ENCODE measurements at regions not wholly inside any gene's neighbourhood (a gene's known extent, or its start where the extent isn't known, plus 50 kb on each side); places are given as distances from the start of the nearest gene placed in this dataset.
"Not testable (repeated sequence)": the region's sequence is repeated elsewhere in the genome, so short reads cannot be mapped to it uniquely, and the experiment has no call there.

DNA sequence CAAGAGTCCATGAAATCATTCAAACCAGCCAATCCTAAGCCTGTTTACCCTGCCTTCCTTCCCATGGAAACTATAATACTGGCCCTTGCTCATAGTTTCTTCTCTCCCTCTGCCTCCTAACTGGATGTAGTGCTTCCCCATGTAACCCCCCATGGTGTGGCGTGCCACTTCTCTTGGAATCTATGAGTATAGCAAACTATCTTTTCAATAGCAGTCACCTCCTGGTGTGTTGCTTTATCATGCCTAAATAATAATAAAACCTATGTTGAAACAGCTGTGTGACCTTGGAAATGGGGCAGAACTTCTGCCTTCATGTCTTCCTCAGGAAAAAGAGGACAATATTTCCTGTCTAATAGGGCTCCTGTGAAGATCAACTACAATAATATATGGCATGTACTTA lies 234.8 kb upstream of the EDNRA start:
- DNase-seq (ENCODE audit: low read depth in 2 of 2) = no peak

DNA sequence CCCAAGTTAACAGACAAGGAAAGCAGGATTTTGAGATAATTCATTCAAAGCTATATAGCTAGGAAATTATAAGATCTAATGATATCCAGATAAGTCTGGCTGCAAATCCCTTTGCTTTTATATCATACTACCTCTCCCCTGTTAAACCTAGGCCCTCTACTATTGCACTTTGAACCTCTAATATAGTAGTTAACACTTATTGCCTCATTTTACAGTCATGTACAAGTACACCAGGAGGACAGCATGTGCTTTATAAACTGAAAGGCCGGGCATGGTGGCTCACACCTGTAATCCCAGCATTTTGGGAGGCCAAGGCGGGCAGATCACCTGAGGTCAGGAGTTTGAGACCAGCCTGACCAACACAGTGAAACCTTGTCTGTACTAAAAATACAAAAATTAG lies 234.4 kb upstream of the EDNRA start:
- DNase-seq (ENCODE audit: low read depth in 2 of 2) = not testable (repeated sequence)

- no peak for DNase-seq (ENCODE audit: low read depth in 2 of 2)
Measured at GRCh38 chr4:147247579-147247978, 233.3 kb upstream of the EDNRA start.

DNA sequence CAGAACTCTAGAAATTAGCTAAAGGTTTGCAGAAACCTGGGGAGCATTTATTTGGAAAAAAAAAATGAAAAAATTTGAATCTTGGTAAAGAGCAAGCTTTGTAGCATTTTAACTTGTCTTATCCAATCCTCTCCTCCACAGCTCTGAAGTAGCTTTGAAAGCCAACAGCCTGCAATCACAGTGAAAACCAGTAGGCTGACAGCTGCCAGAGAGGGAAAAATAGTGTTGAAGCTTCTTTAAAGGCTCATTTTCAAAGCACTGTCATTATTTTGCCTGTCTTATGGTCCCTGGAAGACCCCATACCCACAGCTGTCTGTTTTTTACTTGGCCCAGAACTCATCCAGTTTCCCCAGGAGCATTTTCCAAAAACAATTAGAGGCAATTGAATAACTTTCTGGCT lies 230.8 kb upstream of the EDNRA start:
- no peak for DNase-seq (ENCODE audit: low read depth in 2 of 2)

DNA sequence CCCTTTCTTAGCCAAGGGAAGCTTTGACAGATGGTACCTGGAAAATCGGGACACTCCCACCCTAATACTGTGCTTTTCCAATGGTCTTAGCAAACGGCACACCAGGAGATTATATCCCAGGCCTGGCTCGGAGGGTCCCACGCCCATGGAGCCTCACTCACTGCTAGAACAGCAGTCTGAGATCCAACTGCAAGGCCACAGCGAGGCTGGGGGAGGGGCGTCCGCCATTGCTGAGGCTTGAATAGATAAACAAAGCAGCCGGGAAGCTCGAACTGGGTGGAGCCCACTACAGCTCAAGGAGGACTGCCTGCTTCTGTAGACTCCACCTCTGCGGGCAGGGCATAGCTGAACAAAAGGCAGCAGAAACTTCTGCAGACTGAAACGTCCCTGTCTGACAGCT lies 225.6 kb upstream of the EDNRA start:
- DNase-seq (ENCODE audit: low read depth in 2 of 2) = not testable (repeated sequence)

GRCh38 chr4:147259271-147259670 lies 221.6 kb upstream of the EDNRA start:
- DNase-seq (ENCODE audit: low read depth in 2 of 2) = not testable (repeated sequence)

DNA sequence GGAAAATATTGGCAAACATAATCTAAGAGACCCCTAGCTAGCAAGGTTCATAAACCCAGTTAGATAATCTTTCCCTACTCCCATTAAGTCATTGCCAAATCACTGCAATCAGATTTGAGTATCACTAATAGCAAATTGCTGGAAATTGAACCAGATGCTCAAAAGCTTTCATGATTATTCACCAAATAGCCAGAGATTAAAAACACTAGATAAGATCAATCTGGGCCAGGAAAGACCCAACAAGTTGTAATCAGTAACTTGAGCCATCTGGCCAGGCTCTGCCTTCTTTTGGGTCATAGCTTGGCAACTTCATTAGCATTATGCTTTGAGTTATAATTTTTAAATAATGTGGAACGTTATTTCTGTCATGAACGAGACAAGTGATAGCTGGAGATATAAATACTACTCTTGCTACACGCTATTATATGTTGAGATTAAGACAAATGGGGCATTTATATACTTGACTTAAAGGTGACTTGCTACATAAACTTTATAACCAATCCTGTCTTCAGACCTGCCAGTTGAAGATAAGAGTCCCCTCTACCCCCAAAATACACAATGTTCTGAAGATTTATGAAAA lies 196.6 kb upstream of the EDNRA start:
- DNase-seq (ENCODE audit: low read depth in 2 of 2) = no peak

DNA sequence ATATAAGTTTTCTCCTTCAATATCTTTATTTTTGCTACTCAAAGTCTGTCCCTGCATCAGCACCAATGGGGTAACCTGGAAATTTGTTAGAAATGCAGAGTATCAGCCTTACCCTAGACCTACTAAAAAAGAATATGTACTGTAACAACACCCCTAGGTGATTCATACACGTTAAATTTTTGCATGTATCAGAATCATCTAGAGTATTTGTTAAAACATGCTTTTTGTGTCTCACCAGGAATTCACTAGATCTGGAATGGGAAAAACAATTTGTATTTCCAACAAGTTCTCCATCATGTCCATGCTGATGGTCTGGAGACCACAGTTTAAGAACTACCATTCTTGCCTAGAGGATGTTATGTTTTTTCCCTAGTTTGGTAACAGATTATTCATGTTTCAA lies 196.0 kb upstream of the EDNRA start:
- no peak for DNase-seq (ENCODE audit: low read depth in 2 of 2)

- no peak for DNase-seq (ENCODE audit: low read depth in 2 of 2)
Measured at GRCh38 chr4:147285751-147286150, 195.1 kb upstream of the EDNRA start.

DNA sequence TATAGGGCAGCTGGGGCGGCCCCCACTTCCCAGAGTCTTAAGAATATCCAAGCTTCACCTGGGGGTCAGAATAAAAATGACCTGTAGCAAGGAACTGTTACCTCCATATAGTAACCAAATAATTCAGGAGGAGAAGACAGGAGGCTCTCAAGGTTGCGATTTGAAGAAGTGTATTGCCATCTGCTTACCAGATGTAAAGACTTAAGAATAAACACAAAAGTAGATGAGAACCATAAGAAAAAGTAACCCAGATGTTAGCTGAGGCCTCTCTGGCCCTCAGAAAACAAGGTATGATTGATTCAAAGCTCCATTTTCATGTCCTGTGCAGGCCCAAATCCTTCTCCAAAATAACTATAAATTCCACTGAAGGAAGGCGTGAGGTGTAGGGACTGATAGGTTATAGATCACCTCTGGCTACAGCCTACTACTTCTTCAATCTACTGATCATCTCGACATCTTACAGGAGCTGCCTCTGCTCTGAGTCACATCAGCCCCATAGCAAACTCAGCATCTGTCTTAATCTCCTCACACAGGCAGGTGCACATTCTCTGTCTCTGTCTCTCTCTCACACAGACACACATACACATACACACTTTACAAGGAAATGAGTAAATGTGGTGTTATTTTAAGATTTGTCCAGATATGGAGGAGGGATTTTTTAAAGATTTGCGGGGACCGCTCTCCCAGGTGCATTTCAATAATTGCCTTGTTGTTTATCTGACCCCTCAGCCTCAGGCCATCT lies 193.9 kb upstream of the EDNRA start:
- no peak for DNase-seq (ENCODE audit: low read depth in 2 of 2)

- no peak for DNase-seq (ENCODE audit: low read depth in 2 of 2)
Measured at GRCh38 chr4:147287588-147287890, 193.4 kb upstream of the EDNRA start.

GRCh38 chr4:147288512-147288911 lies 192.4 kb upstream of the EDNRA start:
- DNase-seq (ENCODE audit: low read depth in 2 of 2) = no peak

DNA sequence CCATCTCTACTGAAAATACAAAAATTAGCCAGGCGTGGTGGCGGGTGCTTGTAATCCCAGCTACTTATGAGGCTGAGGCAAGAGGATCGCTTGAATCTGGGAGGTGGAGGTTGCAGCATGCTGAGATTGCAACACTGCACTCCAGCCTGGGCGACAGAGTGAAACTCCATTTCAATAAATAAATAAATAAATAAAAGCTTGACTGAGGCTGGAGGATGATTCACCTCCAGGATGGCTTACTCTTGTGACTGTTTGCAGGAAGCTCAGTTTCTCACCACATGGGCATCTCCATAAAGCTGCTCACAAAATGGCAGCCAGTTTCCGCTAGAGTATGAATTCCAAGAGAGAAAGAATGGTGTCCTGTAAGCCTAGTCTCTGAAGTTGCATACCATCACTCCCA lies 191.7 kb upstream of the EDNRA start:
- no peak for DNase-seq (ENCODE audit: low read depth in 2 of 2)

DNA sequence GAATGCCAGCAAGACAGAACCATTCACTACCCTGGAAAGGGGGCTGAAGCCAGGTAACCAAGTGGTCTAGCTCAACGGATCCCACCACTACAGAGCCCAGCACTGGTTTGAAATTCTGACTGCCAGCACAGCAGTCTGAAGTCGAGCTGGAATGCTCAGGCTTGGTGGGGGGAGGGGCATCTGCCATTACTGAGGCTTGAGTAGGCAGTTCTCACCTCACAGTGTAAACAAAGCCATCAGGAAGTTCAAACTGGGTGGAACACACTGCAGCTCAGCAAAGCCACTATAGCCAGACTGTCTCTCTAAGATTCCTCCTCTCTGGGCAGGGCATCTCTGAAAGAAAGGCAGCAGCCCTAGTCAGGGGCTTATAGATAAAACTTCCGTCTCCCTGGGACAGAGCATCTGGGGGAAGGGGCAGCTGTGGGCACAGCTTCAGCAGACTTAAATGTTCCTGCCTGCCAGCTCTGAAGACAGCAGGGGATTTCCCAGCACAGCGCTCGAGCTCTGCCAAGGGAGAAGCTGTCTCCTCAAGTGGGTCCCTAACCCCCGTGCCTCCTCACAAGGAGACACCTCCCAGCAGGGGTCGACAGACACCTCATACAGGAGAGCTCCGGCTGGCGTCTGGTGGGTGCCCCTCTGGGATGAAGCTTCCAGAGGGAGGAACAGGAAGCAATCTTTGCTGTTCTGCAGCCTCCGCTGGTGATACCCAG lies 188.1 kb upstream of the EDNRA start:
- DNase-seq (ENCODE audit: low read depth in 2 of 2) = not testable (repeated sequence)

DNA sequence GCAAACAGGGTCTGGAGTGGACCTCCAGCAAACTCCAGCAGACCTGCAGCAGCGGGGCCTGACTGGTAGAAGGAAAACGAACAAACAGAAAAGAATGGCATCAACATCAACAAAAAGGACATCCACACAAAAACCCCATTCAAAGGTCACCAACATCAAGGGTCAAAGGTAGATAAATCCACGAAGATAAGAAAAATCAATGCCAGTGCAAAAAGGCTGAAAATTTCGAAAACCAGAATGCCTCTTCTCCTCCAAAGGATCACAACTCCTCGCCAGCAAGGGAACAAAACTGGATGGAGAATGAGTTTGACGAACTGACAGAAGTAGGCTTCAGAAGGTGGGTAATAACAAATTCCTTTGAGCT lies 187.6 kb upstream of the EDNRA start:
- not testable (repeated sequence) for DNase-seq (ENCODE audit: low read depth in 2 of 2)

- DNase-seq (ENCODE audit: low read depth in 2 of 2) = no peak
Measured at GRCh38 chr4:147299205-147299604, 181.7 kb upstream of the EDNRA start.

DNA sequence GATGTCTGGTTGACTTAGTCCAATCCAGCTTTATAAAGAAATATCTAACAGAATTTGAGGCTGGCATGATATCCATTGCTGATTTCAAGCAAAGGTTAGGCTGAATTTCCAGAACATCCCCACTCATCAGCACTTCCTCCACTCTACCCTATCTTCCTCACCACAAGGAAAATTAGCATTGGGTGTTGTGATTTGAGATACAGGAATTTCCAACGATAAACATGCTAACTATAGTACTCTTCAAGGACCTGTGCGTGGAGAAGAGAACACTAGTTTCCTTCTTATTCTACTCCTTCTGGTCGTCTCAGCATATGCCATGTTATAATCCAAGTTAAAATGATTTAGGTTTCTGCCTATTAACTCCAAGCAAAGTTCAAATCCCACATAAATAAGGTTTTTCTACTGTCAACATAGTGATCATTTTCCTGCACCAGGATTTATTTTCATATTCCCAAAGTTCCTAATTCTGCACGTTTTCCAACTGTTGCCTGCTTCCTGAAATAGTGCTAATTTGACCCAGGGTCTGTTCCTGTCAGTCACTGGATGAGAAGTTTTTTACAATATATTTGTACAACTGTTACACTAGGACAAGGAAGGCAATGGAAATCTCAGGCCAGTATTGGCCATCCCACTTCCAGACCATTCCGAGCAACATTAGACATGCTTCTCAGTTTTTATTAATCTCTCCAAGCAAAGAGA lies 177.6 kb upstream of the EDNRA start:
- no peak for DNase-seq (ENCODE audit: low read depth in 2 of 2)

GRCh38 chr4:147303873-147304229 lies 177.0 kb upstream of the EDNRA start:
- DNase-seq (ENCODE audit: low read depth in 2 of 2) = no peak

- no peak for DNase-seq (ENCODE audit: low read depth in 2 of 2)
Measured at GRCh38 chr4:147307896-147308674, 172.8 kb upstream of the EDNRA start.

GRCh38 chr4:147309434-147309833 lies 171.5 kb upstream of the EDNRA start:
- DNase-seq (ENCODE audit: low read depth in 2 of 2) = no peak

DNA sequence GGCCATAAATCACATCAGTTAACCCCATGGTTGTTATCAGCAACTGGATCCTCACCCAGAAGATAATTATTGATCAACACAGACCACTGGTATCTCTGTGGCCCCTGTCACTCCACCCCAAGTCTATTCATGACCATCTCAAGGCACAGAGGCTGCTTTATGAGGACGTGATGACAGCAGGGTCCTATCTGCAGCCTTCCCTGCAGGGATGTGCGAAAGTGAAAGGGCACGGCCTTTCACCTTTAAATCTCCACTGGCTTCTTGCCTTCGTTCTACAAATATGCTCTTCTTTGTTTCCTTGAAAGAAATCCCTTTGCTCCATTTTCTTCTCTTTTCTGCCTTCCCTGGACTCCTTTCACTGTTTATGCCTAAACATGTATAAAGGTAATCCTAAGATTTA lies 170.6 kb upstream of the EDNRA start:
- no peak for DNase-seq (ENCODE audit: low read depth in 2 of 2)

DNA sequence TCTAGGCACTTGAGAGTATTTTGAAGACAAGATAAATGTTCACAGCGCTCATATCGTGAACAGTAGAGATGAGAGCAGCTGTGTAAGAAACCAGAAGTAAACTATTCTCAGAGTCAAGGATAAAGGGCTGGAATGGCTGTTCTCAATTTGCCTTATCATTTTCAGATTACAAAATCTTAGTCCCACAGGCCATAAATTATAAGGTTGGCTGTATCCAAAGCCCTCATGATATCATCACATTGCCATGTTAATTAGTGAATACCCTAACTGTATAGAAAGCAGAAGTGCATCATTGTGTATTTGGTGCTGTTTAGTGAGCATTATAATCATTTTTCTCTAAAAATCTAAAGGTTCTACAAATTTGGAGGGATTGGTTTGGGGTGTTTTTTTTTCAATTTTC lies 168.9 kb upstream of the EDNRA start:
- no peak for DNase-seq (ENCODE audit: low read depth in 2 of 2)
